SKM-1 treated with dmso at 0.1 percent for 144 hours (cell line): ENCODE measurements at regions not wholly inside any gene's neighbourhood (a gene's known extent, or its start where the extent isn't known, plus 50 kb on each side); places are given as distances from the start of the nearest gene placed in this dataset.
"Not testable (repeated sequence)": the region's sequence is repeated elsewhere in the genome, so short reads cannot be mapped to it uniquely, and the experiment has no call there.

ENCODE experiments used
- DNase-seq: peaks from one replicate; lab custom pipeline; 2025; ENCODE audit not compliant: unreplicated experiment; lab: John Stamatoyannopoulos, UW

DNA sequence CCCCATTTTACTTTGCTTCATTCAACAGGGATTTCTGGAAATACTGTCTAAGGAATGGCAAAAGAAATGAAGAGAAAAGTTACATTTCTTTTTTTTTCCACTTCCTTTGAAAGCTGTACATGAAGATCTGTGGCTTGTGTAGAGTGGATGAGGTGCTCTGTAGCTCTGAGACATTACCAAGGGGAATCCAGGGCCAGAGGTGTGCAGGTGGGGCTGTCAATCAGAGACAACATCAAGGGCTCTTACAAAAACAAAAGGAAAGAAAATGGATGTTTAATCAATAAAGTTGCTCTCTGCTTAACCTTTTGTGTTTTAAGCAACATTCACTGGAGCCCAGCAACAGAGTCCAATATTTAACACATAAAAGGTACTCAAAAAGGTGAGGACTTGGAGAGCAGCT is 391.1 kb downstream of the TMEM38B start:
- no peak for DNase-seq

DNA sequence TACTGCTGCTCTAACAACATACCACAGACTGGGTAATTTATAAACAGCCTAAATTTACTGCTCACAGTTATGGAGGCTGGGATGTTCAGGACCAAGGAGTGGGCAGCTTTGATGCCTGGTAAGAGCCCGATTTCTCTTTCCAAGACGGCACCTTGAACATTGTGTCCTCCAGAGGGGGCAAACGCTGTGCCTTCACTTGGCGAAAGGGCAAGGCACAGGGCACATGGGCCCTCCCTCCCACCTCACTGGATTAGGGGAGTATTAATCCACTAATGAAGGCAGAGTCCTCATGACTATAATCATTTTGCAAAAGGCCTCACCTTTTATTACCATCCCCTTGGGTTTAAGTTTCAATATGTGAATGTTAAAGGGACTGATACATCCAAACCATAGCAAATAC is 397.7 kb downstream of the TMEM38B start:
- no peak for DNase-seq

DNA sequence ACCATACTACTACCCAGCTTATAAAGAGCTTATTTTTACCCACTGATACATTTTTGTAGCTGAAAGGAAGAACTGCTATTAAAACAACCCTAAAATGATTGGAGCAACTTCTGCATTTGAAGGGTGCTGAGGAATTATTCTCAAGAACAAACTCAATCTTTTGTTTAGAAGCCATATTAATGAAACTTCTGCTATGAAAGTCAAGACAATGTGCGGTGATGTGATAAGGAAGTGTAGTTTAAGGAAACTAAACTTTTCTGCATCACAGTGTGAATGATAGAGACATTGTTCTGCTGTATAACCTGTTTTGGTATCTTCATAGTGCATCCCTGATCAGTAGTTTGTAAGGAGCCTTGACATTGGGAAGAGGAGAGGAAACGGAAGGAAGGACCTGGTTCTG is 408.5 kb downstream of the TMEM38B start:
- DNase-seq: no peak

DNA sequence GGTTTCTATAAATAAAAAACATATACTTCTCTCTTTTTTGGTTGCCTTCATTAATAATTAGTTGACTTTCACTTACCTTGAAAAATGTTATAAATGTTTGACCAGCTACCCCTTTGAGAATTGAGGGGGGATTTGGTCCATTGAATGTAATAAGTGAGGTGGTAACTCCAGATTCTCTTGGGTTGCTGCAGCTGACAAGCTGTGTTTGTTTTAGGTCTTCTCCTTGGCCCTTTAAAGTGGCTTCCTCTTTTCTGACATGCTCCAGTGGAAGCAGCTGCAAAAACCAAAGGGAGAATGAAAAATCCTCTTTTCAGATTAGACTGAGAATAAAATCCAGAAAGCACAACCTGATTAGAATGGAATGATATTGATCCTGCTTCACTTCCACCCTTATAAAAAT is 410.5 kb downstream of the TMEM38B start:
- no peak for DNase-seq

DNA sequence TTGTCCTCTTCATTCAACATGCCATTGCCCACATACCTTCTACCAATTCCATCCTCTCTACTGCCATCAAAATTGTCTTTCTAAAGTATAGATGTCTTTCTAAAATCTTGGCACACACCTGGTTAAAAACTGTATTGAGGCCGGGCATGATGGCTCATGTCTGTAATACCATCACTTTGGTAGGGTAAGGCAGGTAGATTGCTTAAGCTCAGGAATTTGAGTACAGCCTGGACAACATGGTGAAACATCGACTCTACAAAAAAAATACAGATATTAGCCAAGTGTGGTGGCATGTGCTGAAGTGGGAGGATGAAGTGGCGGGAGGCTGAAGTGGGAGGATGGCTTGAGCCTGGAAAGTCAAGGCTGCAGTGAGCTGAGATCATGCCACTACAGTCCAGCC is 412.1 kb downstream of the TMEM38B start:
- DNase-seq: no peak

DNA sequence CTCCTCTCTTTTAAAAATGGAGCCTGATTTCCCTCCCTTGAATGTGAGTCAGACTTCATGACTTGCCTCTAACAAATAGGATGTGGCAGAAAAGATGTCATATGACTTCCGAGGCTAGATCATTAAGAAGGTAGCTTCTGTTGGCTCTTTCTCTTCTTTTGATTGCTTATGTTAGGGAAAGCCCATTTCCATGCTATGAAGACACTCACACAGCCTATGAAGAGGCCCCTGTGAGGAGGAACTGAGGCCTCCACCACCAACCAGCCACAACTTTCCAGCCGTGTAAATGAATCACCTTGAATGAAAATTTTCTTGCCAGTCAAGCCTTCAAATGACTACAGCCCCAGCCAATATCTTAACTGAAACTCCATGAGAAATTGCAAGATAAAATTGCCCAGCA is 413.4 kb downstream of the TMEM38B start:
- no peak for DNase-seq

DNA sequence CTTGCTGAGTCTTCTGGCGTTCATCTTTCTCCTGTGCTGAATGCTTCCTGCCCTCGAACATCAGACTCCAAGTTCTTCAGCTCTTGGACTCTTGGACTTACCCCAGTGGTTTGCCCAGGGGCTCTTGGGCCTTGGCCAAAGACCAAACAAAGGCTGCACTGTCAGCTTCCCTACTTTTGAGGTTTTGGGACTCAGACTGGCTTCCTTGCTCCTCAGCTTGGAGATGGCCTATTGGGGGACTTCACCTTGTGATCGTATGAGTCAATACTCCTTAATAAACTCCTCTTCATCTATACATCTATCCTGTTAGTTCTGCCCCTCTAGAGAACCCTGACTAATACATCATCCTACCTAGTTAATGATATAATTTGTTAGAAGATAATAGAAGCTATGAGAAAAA is 415.4 kb downstream of the TMEM38B start:
- DNase-seq: not testable (repeated sequence)

DNA sequence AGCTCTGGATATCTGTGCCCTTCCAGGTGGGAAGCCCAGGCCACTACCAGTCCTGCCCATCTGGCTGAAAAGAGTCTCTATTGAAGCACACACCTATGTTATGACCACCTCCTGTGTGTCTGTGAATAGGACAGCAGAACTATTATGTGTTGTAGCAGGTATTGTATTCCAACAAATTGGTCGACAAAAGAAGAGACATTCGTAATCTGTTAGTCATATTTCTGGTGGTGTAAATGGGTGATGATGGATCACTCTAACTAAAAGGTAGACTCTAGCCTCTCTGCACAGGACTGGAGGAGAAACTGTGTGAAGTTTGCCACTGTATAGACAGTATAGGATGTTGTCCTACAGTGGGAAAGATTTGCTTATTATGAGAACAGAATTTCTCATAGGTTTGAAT is 416.1 kb downstream of the TMEM38B start:
- no peak for DNase-seq

DNA sequence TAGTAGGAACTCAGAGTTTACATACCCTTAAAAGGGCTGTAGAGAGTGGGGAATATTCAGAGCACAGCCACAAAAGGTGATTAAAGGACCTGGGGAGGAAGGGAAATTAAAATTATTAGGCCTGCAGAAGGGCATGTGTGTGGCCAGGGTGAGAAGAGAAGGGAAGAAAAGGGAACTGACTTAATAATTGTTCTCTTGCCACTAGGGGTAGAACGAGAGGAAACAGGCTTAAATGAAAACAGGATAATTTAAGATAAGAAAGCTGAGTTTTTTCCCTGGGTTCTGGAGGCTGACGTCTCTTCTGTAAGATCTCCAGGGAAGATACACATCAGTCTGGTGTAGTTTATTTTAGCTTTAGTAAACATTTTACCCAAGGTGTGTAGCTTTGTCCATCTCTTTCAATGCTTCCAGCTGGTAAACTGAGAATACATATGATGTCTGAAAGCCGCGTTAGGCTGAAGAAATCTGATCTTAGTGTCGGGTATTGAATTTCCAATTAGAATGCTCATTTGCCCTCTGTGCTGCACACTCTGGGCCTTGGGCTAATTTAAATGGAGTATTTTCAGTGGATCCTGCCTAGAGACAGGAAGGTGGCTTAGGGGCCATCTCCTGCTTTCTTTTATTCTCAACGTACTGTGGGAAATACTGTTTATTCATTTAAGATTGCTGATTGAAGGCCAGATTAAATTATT is 416.8 kb downstream of the TMEM38B start:
- no peak for DNase-seq

DNA sequence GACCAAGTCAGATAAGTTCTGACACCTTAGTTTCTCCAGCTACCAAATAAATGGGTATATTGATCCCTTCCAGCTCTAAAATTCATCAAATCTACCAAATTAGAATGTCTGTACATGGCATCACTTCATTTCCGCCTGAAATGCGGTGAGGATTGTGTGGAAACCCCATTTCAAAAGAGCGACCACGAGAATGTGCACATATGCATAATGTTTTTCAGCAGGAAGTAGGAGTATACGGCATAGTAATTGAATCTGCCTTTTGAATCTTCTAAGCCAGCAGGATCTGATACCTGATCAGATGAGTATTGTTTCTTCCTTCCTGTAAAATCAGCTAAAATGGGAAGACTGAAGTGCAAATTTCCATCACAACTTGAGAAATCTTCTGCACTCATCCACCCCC is 418.6 kb downstream of the TMEM38B start:
- no peak for DNase-seq

DNA sequence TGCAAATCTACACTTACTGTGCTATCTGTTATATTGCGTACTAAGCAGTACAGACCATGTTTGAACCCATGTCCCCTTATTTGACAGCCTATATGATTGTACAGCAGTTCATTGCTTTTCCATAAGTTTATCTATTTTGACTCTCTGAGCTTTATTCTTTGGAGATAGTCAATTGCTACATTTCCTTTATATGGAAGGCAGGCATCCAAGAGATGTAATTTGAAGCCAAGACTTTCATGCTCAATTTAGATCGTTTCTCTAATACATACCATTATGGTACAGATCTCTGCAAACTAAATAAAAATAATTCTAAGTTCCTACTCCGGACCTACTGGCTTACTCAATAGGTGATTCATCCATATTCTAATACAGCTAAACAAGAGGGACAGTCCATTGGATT is 424.8 kb downstream of the TMEM38B start:
- DNase-seq: no peak

DNA sequence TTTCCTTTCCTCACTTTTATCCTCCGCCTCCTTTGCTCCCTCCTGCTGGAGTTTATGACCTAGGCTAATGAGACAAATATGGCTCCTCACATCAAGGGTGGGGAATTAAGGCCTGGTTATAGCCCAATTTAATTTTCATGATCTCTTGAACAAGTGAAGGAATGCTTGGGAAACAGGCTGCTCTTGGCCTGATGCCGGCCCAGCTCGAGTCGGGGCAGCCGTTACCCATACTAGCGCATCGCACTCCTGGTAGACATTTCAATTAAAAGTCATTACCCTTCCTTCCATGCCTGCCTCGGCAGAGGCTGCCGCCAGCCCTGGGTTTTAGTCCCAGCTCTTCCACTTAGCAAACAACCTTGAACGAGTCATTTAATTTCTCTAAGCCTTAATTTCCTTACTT is 425.7 kb downstream of the TMEM38B start:
- DNase-seq: no peak

DNA sequence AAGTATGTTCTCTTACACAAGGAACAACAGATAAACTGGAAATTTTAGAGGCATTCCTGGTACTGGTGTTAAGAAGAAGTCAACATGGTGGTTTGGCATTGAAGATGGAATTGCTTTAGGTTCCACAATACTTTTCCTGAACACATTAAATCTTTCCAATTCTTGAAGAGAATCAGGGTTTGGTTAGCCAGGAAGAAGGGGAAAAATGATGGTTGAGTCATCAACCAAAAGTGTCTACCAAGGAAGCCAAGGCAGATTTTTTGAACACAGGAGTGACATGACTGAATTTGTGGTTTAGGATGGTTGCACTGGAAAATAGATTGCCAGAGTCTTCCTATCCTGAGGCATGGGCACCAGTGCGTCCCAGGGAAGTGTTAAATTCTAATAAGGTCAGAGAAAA is 433.4 kb downstream of the TMEM38B start:
- no peak for DNase-seq

DNA sequence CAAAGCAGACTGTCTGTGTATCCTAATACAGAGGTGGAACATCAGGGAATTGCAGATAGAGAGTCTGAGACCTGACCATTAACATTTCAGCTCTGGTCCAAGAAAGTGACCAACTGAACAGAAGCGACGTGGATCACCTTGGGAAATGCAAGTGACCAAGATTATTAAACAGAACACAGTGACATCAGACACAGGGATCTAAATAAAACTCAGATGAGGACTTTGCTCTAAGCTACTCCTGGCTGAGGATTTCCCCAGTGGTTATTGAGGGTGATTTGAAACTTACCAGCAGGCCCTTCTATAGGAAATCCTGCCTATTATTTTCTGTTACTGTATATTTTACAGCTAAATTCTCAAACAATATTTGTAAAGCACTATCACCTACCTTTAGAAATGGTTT is 436.0 kb downstream of the TMEM38B start:
- DNase-seq: no peak

DNA sequence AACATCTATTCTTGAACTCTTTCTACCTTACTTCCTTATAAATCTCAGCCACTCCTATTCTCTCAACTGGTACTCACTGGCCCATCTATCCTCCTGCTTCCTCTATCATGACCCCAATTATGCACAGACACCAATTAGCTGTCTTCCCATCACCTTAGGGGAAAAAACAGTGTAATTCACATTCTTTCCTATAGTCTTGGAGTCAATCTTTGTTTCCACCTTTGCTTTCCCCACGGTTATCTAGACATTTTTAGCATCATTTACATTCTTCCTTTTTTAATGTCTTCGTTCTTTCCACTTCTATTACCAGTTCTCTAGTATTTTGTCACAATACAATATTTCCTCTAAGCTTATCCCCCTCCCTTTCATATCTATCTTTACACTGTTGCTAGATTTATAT is 449.4 kb downstream of the TMEM38B start:
- no peak for DNase-seq

DNA sequence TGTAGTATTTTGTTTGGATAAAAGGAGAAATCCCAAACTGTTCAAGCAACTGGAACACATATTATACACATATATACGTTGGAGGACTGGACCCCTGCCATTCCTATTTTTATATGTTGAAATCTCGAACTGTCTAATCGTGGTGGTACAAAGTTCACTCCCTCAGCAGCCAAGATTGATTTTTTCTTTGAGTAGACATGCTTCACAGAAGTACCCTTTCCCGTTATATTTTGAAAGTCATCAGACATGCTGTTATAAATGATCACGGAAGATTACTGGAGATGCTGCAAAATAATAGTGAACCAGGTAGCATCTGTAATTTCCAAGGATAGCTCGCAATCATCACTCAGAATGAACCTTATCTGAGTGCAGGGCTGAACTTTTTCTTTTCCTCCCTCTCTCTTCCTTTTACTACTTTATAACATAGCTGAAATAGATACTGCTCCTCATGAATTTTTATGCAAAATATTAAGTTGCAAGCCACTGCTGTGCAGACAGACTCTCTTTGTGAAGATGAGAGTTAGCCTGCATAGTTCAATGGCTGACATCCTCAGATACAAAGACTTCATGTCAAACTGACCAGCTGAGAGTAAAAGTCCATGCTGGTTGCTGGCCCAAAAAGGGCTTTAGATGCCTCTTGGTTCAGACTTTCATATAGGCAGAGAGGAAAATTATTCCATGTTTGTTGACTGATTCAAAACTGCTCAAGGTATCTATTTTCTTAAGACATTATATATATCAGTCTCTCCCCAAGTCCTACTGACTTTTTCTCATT is 451.9 kb downstream of the TMEM38B start:
- no peak for DNase-seq

DNA sequence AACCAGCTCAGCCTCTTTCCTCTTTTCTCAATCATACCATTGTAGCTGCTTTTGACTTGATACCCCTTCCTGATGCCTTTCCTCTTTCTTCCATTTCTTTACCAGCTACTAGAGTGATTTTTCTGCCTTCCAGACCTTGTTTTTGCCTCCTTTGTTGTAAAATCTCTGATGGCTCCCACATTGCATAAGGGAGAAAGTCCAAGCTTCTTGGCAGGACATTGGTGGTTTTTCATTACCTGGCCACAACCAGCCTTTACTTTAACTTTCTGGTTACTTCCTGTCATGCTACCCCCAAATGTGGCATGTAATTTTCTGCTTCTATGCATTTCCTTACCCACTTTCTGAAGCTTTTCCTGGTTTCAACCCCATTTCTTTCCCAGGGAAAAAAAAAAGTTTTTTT is 452.5 kb downstream of the TMEM38B start:
- DNase-seq: no peak

DNA sequence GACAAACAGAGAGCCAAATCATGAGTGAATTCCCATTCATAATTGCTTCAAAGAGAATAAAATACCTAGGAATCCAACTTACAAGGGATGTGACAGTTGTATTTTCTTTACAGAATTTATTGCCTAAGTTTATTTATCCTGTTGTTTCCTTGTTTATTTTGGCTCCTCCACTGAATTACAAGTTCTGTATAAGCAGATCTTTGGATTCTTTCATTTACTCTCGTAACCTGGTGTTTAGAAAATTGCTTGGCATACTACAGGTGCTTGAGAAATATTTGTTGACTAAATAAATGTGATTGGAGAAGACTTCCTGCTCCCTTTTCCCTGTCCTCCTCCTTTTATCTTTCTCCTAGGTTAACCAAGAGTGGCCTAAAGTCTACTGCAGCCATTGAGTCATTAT is 455.6 kb downstream of the TMEM38B start:
- no peak for DNase-seq

DNA sequence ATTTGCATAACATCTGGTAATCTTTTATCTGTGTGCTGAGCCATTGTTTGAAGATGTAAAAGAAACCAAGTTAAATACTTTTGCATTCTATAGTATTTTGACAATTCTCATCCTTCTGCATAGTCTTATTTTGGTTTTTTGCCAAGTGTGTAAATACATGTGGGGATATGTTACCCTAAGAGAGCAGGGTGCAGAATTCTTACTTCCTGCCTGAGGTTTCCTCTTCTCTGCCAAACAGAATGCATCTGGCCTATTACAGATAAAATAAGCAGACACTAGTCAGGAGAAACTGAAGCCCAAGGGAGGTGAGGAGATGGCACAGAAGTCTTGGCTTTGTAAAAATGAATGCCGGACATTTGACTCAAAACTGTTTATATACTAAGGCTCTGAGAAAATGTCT is 462.1 kb downstream of the TMEM38B start:
- no peak for DNase-seq

DNA sequence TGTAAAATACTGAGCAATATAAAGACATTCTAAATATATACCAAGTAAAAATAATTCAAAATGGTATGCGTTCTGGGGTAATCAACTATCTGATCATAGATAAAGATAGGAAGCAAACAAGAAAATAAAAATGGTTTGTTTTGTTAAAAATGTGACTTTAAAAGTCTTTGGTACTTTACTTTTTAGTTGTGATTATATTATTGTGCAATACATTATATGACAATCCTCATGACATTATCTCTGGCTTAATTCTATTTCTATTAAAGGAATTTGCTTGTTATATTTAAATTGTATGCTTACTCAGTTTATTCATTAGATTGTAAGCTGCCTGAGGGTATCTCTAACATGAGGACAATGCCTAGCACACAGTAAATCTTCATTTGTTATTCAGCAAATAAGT is 477.9 kb downstream of the TMEM38B start:
- DNase-seq: no peak

DNA sequence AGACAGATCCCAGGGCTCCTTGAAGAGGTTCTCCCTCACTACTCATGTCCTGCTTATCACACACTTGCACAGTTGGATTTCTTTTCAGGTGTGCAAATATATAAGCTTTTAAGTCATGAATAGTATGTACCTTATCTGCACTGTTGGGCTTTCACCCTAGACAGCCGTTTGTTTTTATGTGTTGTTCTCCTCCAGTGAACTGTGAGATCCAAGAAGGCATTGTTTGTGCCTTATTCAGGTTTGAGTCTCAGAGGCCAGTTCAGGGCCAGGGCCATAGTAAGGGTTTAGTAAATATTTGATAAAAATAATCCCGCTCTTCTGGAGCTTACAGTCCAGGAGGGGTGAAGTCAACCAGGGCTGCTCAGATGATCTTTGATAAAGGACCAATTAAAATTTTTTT is 480.0 kb downstream of the TMEM38B start:
- no peak for DNase-seq

DNA sequence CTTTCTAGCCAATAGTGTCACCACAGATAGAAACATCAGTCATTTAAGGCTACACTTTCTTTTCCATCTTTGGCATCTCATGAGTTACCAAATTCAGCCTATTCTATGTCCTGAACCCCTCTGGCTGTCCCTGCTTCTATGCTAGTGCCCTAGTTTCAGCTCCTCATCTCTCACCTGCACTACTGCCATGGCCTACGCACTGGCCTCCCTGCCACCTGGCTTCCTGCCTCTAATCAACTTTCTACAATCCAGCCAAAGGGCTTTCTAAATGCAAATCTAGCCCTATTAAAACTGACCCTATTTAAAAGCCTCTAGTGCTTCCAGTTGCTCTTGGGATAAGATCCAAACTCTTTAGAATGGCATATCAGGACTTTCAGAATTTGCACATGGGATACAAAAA is 482.9 kb downstream of the TMEM38B start:
- no peak for DNase-seq

DNA sequence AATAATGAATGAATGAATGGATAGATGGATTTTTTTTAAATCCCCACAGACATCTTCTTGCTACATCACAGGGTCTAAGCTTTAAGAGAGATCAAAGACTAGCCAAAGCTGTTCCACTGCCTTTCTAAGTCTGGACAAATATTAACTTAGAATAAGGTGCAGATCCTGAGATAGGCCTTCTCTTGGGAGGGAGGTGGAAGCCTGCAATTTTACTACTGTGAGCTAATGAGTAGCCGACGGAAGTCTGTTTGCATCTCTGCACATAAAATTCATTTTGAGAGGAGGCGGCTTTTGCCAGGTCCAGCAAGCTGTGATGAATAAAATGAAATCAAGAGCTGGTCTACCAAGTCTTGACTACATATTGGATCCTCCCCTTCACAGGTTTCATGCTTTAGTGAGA is 484.9 kb downstream of the TMEM38B start:
- DNase-seq: no peak
